SK-N-SH (cell line): ENCODE measurements at regions not wholly inside any gene's neighbourhood (a gene's known extent, or its start where the extent isn't known, plus 50 kb on each side); places are given as distances from the start of the nearest gene placed in this dataset.

Experiments used
- CTCF ChIA-PET: fragments of 300-600, 350-600 bp; formaldehyde crosslinking; extraction: SDS; loops from one replicate; lab custom pipeline; 2021; lab: Yijun Ruan, JAX
- POLR2A ChIA-PET: fragments of 350-600 bp; sonication (Branson Sonifier 250); formaldehyde crosslinking; extraction: SDS; loops from one replicate; lab custom pipeline; 2020; ENCODE audit warnings: antibody characterized with exemption, inconsistent platforms; lab: Yijun Ruan, JAX
- DNase-seq: peaks from one replicate; pipeline ENCODE4 v3.0.0; 2012
- H2AFZ ChIP-seq: fragments of 200-600 bp; sonication (generic); 2 replicates; pipeline ENCODE4 v1.8.1; 2016; ENCODE audit warnings: antibody characterized with exemption, mild to moderate bottlenecking, low read depth
- H3F3A ChIP-seq: fragments of 200-600 bp; sonication (generic); replicated peaks from 2 replicates; pipeline ENCODE3; 2016; ENCODE audit warnings: antibody characterized with exemption, mild to moderate bottlenecking; ENCODE audit not compliant: insufficient read depth
- H3K27ac ChIP-seq, 2 experiments: fragments of 200-500 bp in 1 of 2; fragments of 200-600 bp in 1 of 2; sonication (Bioruptor generic) in 1 of 2; sonication (generic), shearing (Covaris generic) in 1 of 2; 2 replicates each; pipeline versions ENCODE4 v1.5.1 to v1.6.1; 2014 to 2016; ENCODE audit warnings: low read depth in 2 of 2, inconsistent platforms in 1 of 2, low read length in 1 of 2, mild to moderate bottlenecking in 1 of 2, mixed read lengths in 1 of 2
- H3K27me3 ChIP-seq: fragments of 200-600 bp; sonication (generic), shearing (Covaris generic); 2 replicates; pipeline ENCODE4 v1.6.1; 2016; ENCODE audit warnings: mixed run types; ENCODE audit not compliant: insufficient read depth
- H3K36me3 ChIP-seq, 2 experiments: fragments of 200-500 bp in 1 of 2; fragments of 200-600 bp in 1 of 2; sonication (Bioruptor generic) in 1 of 2; sonication (generic) in 1 of 2; replicated peaks in 1 of 2; 2 replicates each; pipeline versions ENCODE3 to v1.5.1; 2014 to 2016; ENCODE audit warnings: low read length in 1 of 2, mild to moderate bottlenecking in 1 of 2; ENCODE audit not compliant: insufficient read depth in 2 of 2, control insufficient read depth in 1 of 2
- H3K4me1 ChIP-seq, 2 experiments: fragments of 200-500 bp in 1 of 2; fragments of 200-600 bp in 1 of 2; sonication (Bioruptor generic) in 1 of 2; sonication (generic), shearing (Covaris generic) in 1 of 2; 2 replicates each; pipeline versions ENCODE4 v1.5.1 to v1.6.1; 2014 to 2016; ENCODE audit warnings: low read depth in 1 of 2, low read length in 1 of 2, mixed run types in 1 of 2; ENCODE audit not compliant: insufficient read depth in 2 of 2, control insufficient read depth in 1 of 2
- H3K4me2 ChIP-seq: fragments of 200-600 bp; sonication (generic), shearing (Covaris generic); 2 replicates; pipeline ENCODE4 v1.6.1; 2017; ENCODE audit warnings: mixed run types
- H3K4me3 ChIP-seq, 2 experiments: fragments of 200-500 bp in 1 of 2; fragments of 200-600 bp in 1 of 2; sonication (Bioruptor generic) in 1 of 2; sonication (generic), shearing (Covaris generic) in 1 of 2; 2 replicates each; pipeline versions ENCODE4 v1.5.1 to v1.8.1; 2014 to 2016; ENCODE audit warnings: low read depth in 2 of 2, inconsistent platforms in 1 of 2, low read length in 1 of 2, mild to moderate bottlenecking in 1 of 2, mixed read lengths in 1 of 2, moderate library complexity in 1 of 2
- H3K79me2 ChIP-seq: fragments of 200-600 bp; sonication (generic); 2 replicates; pipeline ENCODE4 v1.8.1; 2017; ENCODE audit warnings: mild to moderate bottlenecking; ENCODE audit not compliant: insufficient read depth
- H3K9ac ChIP-seq: fragments of 200-600 bp; sonication (generic); 2 replicates; pipeline ENCODE4 v1.6.1; 2017; ENCODE audit warnings: mixed run types
- H3K9me2 ChIP-seq: fragments of 200-600 bp; sonication (generic); 2 replicates; pipeline ENCODE4 v1.6.1; 2017; ENCODE audit warnings: mixed run types
- H3K9me3 ChIP-seq: fragments of 200-600 bp; sonication (generic); 2 replicates; pipeline ENCODE4 v1.6.1; 2017; ENCODE audit warnings: mixed run types, mild to moderate bottlenecking, moderate library complexity
- H4K20me1 ChIP-seq: fragments of 200-600 bp; sonication (generic); 2 replicates; pipeline ENCODE4 v1.6.1; 2017; ENCODE audit warnings: mild to moderate bottlenecking, mixed run types; ENCODE audit not compliant: insufficient read depth
- FOXJ3 ChIP-seq: sonication (generic); formaldehyde crosslinking; IDR thresholded peaks from 2 replicates; pipeline ENCODE4 v1.5.1; 2020; ENCODE audit warnings: mild to moderate bottlenecking, missing genetic modification reagents
- FOXM1 ChIP-seq: IDR thresholded peaks from 2 replicates; pipeline ENCODE4 v1.4.0; 2012; ENCODE audit warnings: low read depth, mild to moderate bottlenecking
- IRF3 ChIP-seq: fragments of 150-350 bp; IDR thresholded peaks from 2 replicates; pipeline ENCODE4 v1.6.1; 2016; ENCODE audit warnings: mild to moderate bottlenecking, low read depth, low read length
- NFIC ChIP-seq: IDR thresholded peaks from 2 replicates; pipeline ENCODE4 v1.4.0; 2012; ENCODE audit warnings: borderline replicate concordance
- POLR2AphosphoS5 ChIP-seq: IDR thresholded peaks from 2 replicates; pipeline ENCODE4 v1.6.1; 2012; ENCODE audit warnings: low read depth, low read length
- REST ChIP-seq: IDR thresholded peaks from 2 replicates; pipeline ENCODE4 v1.6.1; 2012; ENCODE audit warnings: mild to moderate bottlenecking, low read depth, low read length, moderate library complexity
- RFX5 ChIP-seq: IDR thresholded peaks from 2 replicates; pipeline ENCODE4 v1.6.1; 2012; ENCODE audit warnings: mild to moderate bottlenecking, improper control_type of control experiment, low read length
- RXRA ChIP-seq: IDR thresholded peaks from 2 replicates; pipeline ENCODE4 v1.4.0; 2012; ENCODE audit warnings: low read depth, mild to moderate bottlenecking, borderline replicate concordance
- SMC3 ChIP-seq: IDR thresholded peaks from 2 replicates; pipeline ENCODE4 v1.6.1; 2012; ENCODE audit warnings: low read depth, low read length, improper control_type of control experiment
- WGBS: methylation state at CpG from one replicate; pipeline ENCODE4 v1.1.6; 2017; ENCODE audit warnings: low lambda C conversion rate; 5-methylcytosine and 5-hydroxymethylcytosine counted together

GRCh38 chr2:47629501-47630460, 59.0 kb upstream of the KCNK12 start:
- ChIA-PET POLR2A (no interaction called here), CTCF (interaction anchor here (1.7 kb wide), 1 partner anchor 193 kb away, joined by 5 read pairs; no protein-coding TSS in a partner anchor)
- no peak overlapping the region for H3K9ac ChIP-seq
- peaks cover 0 to 10% of the 10 kb centered on the region in 2 experiments; a peak in 2 of 4 replicates for H3K4me1 ChIP-seq
- no peak overlapping the region for H3K4me2 ChIP-seq
- DNase-seq: no peak
- 58% methylated on average over 7 of the region's 7 CpGs for WGBS
- no peaks in the 10 kb centered on the region for H3K9me2 ChIP-seq
- no peaks in the 10 kb centered on the region for H3K36me3 ChIP-seq
- no peak overlapping the region for H2AFZ ChIP-seq
- no peaks in the 10 kb centered on the region for H3K9me3 ChIP-seq
- H3F3A ChIP-seq: no peaks in the 10 kb centered on the region
- H4K20me1 ChIP-seq: no peaks in the 10 kb centered on the region
- no peaks in the 10 kb centered on the region for H3K27me3 ChIP-seq
- no peak overlapping the region for H3K27ac ChIP-seq
- H3K4me3 ChIP-seq: no peak overlapping the region
- TF ChIP-seq POLR2AphosphoS5 (no peak), RXRA (no peak), IRF3 (no peak), FOXM1 (no peak), NFIC (no peak), SMC3 (no peak)
- no peaks in the 10 kb centered on the region for H3K79me2 ChIP-seq

GRCh38 chr2:47628904-47629303, 58.1 kb upstream of the KCNK12 start:
- Histone ChIP-seq H3K4me1 (peaks cover 0 to 10% of the 10 kb centered on the region in 2 experiments; a peak in 2 of 4 replicates), H2AFZ (no peak overlapping the region), H3K4me2 (no peak overlapping the region), H3K9me3 (no peaks in the 10 kb centered on the region), H3K27ac (no peak overlapping the region), H3K36me3 (no peaks in the 10 kb centered on the region), H3K9ac (no peak overlapping the region), H3K9me2 (no peaks in the 10 kb centered on the region), H3K79me2 (no peaks in the 10 kb centered on the region), H3F3A (no peaks in the 10 kb centered on the region)
- no peak for DNase-seq
- POLR2A ChIA-PET: no interaction called here
- 31% methylated on average over 3 of the region's 3 CpGs for WGBS
- CTCF ChIA-PET: interaction anchor here (1.7 kb wide), 1 partner anchor 192 kb away, joined by 5 read pairs; no protein-coding TSS in a partner anchor
- TF ChIP-seq RXRA: no peak
- TF ChIP-seq RFX5: no peak
- no peak for TF ChIP-seq REST
- no peak for TF ChIP-seq FOXJ3 (CRISPR knock-in tag)
- TF ChIP-seq, all 33 proteins: peak for 0
- no peak overlapping the region for H3K4me3 ChIP-seq
- H4K20me1 ChIP-seq: no peaks in the 10 kb centered on the region
- H3K27me3 ChIP-seq: no peaks in the 10 kb centered on the region
